Large intestine (tissue), 3 donors: ENCODE measurements at regions not wholly inside any gene's neighbourhood (a gene's known extent, or its start where the extent isn't known, plus 50 kb on each side); places are given as distances from the start of the nearest gene placed in this dataset.
"Not testable (repeated sequence)": the region's sequence is repeated elsewhere in the genome, so short reads cannot be mapped to it uniquely, and the experiment has no call there.

Source experiments
- DNase-seq, 2 donors: peaks; one replicate each; pipeline versions ENCODE4 v3.0.0 to v3.0.0-alpha.2; 2013
- H3K27ac ChIP-seq: one replicate; pipeline ENCODE4 v1.5.1; 2013; ENCODE audit warnings: low read length
- H3K27me3 ChIP-seq: 2 replicates; pipeline ENCODE4 v1.6.1; 2013; ENCODE audit warnings: low read length; ENCODE audit not compliant: control insufficient read depth, insufficient read depth
- H3K36me3 ChIP-seq: 2 replicates; pipeline ENCODE4 v1.6.1; 2013; ENCODE audit warnings: low read length; ENCODE audit not compliant: control insufficient read depth, insufficient read depth
- H3K4me1 ChIP-seq: one replicate; pipeline ENCODE4 v1.6.1; 2013; ENCODE audit warnings: low read length; ENCODE audit not compliant: control insufficient read depth, insufficient read depth
- H3K4me3 ChIP-seq: one replicate; pipeline ENCODE4 v1.5.1; 2013; ENCODE audit warnings: low read length
- H3K9me3 ChIP-seq: one replicate; pipeline ENCODE4 v1.6.1; 2013; ENCODE audit warnings: mild to moderate bottlenecking, low read depth, low read length, moderate library complexity; ENCODE audit not compliant: control insufficient read depth
- WGBS: methylation state at CpG from one replicate; pipeline ENCODE4 v1.1.5; 2013; ENCODE audit warnings: low lambda C conversion rate; ENCODE audit not compliant: insufficient coverage; 5-methylcytosine and 5-hydroxymethylcytosine counted together

GRCh38 chr13:90946125-90946524 is 401.4 kb upstream of the MIR17HG start:
- H3K27ac ChIP-seq, H3K4me1 ChIP-seq, H3K27me3 ChIP-seq, DNase-seq, H3K36me3 ChIP-seq, H3K9me3 ChIP-seq, H3K4me3 ChIP-seq: not testable (repeated sequence)
- WGBS = 83% methylated on average over 2 of the region's 5 CpGs

- H3K27me3 ChIP-seq = no peaks in the 10 kb centered on the region
- no peaks in the 10 kb centered on the region for H3K36me3 ChIP-seq
- no CpG with 5 or more reads among the region's 2 CpGs for WGBS
- no peak overlapping the region for H3K4me3 ChIP-seq
- no peaks in the 10 kb centered on the region for H3K4me1 ChIP-seq
- no peaks in the 10 kb centered on the region for H3K9me3 ChIP-seq
- no peak overlapping the region for H3K27ac ChIP-seq
- no peak for DNase-seq
Observed at GRCh38 chr13:90947976-90948375, 399.5 kb upstream of the MIR17HG start.

GRCh38 chr13:90950160-90950559 is 397.3 kb upstream of the MIR17HG start:
- no peak overlapping the region for H3K4me3 ChIP-seq
- H3K4me1 ChIP-seq = no peaks in the 10 kb centered on the region
- no peak for DNase-seq
- no peaks in the 10 kb centered on the region for H3K9me3 ChIP-seq
- no CpG with 5 or more reads among the region's 1 CpG for WGBS
- H3K36me3 ChIP-seq = no peaks in the 10 kb centered on the region
- no peaks in the 10 kb centered on the region for H3K27me3 ChIP-seq
- no peak overlapping the region for H3K27ac ChIP-seq

GRCh38 chr13:90951663-90952062 is 395.8 kb upstream of the MIR17HG start:
- H3K4me1 ChIP-seq = no peaks in the 10 kb centered on the region
- no peaks in the 10 kb centered on the region for H3K27me3 ChIP-seq
- no peak overlapping the region for H3K27ac ChIP-seq
- no peaks in the 10 kb centered on the region for H3K9me3 ChIP-seq
- DNase-seq = no peak
- 81% methylated on average over 4 of the region's 5 CpGs for WGBS
- H3K4me3 ChIP-seq = no peak overlapping the region
- H3K36me3 ChIP-seq = no peaks in the 10 kb centered on the region

- no peak overlapping the region for H3K4me3 ChIP-seq
- no peak overlapping the region for H3K27ac ChIP-seq
- H3K4me1 ChIP-seq = no peaks in the 10 kb centered on the region
- DNase-seq = no peak
- H3K36me3 ChIP-seq = no peaks in the 10 kb centered on the region
- no peaks in the 10 kb centered on the region for H3K27me3 ChIP-seq
- 100% methylated on average over 1 of the region's 1 CpG for WGBS
- no peaks in the 10 kb centered on the region for H3K9me3 ChIP-seq
Observed at GRCh38 chr13:90952326-90952725, 395.2 kb upstream of the MIR17HG start.

GRCh38 chr13:90954605-90955195 is 392.8 kb upstream of the MIR17HG start:
- no peak overlapping the region for H3K27ac ChIP-seq
- no peaks in the 10 kb centered on the region for H3K36me3 ChIP-seq
- no peak for DNase-seq
- 100% methylated on average over 2 of the region's 2 CpGs for WGBS
- no peaks in the 10 kb centered on the region for H3K27me3 ChIP-seq
- no peaks in the 10 kb centered on the region for H3K4me1 ChIP-seq
- no peak overlapping the region for H3K4me3 ChIP-seq
- no peaks in the 10 kb centered on the region for H3K9me3 ChIP-seq

GRCh38 chr13:90956031-90956430 is 391.5 kb upstream of the MIR17HG start:
- H3K9me3 ChIP-seq = no peaks in the 10 kb centered on the region
- peak; percentile 9 to 35 for DNase-seq

GRCh38 chr13:90958866-90959265 is 388.6 kb upstream of the MIR17HG start:
- no peaks in the 10 kb centered on the region for H3K36me3 ChIP-seq
- 100% methylated on average over 1 of the region's 2 CpGs for WGBS
- H3K9me3 ChIP-seq = no peaks in the 10 kb centered on the region
- H3K4me1 ChIP-seq = no peaks in the 10 kb centered on the region
- H3K27me3 ChIP-seq = no peaks in the 10 kb centered on the region
- no peak for DNase-seq
- H3K27ac ChIP-seq = no peak overlapping the region
- no peak overlapping the region for H3K4me3 ChIP-seq

More at GRCh38 chr13:90956031-90956430, 391.5 kb upstream of the MIR17HG start:
- no CpG with 5 or more reads among the region's 1 CpG for WGBS
- no peaks in the 10 kb centered on the region for H3K27me3 ChIP-seq
- H3K36me3 ChIP-seq = no peaks in the 10 kb centered on the region
- H3K27ac ChIP-seq = no peak overlapping the region
- no peak overlapping the region for H3K4me3 ChIP-seq
- H3K4me1 ChIP-seq = no peaks in the 10 kb centered on the region

- Histone ChIP-seq H3K36me3 (no peaks in the 10 kb centered on the region), H3K9me3 (no peaks in the 10 kb centered on the region), H3K4me1 (no peaks in the 10 kb centered on the region), H3K4me3 (no peak overlapping the region), H3K27ac (no peak overlapping the region), H3K27me3 (no peaks in the 10 kb centered on the region)
- 57% methylated on average over 1 of the region's 2 CpGs for WGBS
- peak; percentile 29 to 33 for DNase-seq
Observed at GRCh38 chr13:90968166-90968904, 379.2 kb upstream of the MIR17HG start.

- Histone ChIP-seq H3K27me3 (no peaks in the 10 kb centered on the region), H3K27ac (no peak overlapping the region), H3K4me1 (no peaks in the 10 kb centered on the region), H3K9me3 (no peaks in the 10 kb centered on the region), H3K36me3 (no peaks in the 10 kb centered on the region), H3K4me3 (no peak overlapping the region)
- DNase-seq = no peak
- WGBS = 67% methylated on average over 1 of the region's 3 CpGs
Observed at GRCh38 chr13:90974249-90974975, 373.1 kb upstream of the MIR17HG start.
